ENCODE measurements at regions not wholly inside any gene's neighbourhood (a gene's known extent, or its start where the extent isn't known, plus 50 kb on each side); places are given as distances from the start of the nearest gene placed in this dataset.

- H3K36me3 ChIP-seq (replicated peaks in 1 of 2; ENCODE audit: control insufficient read depth in 1 of 2, insufficient read depth in 2 of 2, low read length in 2 of 2), result no peaks in the 10 kb centered on the region
- H3K27me3 ChIP-seq (ENCODE audit: control insufficient read depth in 1 of 2, insufficient read depth in 2 of 2, low read length in 2 of 2), result peaks cover 2 to 20% of the 10 kb centered on the region in 2 experiments; a peak in 4 of 5 replicates
- H3K9ac ChIP-seq (ENCODE audit: insufficient read depth, low read depth, low read length), result no peak overlapping the region
- no peak overlapping the region for H3K4me3 ChIP-seq (replicated peaks in 1 of 3; ENCODE audit: insufficient read depth in 1 of 3, low read depth in 2 of 3, low read length in 3 of 3)
- H4K20me1 ChIP-seq (ENCODE audit: insufficient read depth, low read length), result no peaks in the 10 kb centered on the region
- no peak for ATAC-seq
- intact Hi-C loops (cut with micrococcal nuclease; ENCODE audit: unreplicated experiment), result no loop called here
- H3K4me1 ChIP-seq (ENCODE audit: insufficient read depth, low read length), result no peaks in the 10 kb centered on the region
- H3K4me2 ChIP-seq (ENCODE audit: low read depth, low read length), result no peak overlapping the region
- no peak for FAIRE-seq
- CTCF ChIA-PET (ENCODE audit: low intra/inter-chr PET ratio, low total read pairs), result no interaction called here
- no peak for DNase-seq (ENCODE audit: low spot score)
- H2AFZ ChIP-seq (ENCODE audit: low read length), result no peak overlapping the region
- TF ChIP-seq ZBTB20 (CRISPR knock-in tag; IDR thresholded peaks at IDR 0.05; ENCODE audit: borderline replicate concordance, low read depth) (no peak), ZNF576 (CRISPR knock-in tag; IDR thresholded peaks at IDR 0.05) (no peak), ZNF598 (CRISPR knock-in tag; IDR thresholded peaks at IDR 0.05; ENCODE audit: borderline replicate concordance) (no peak), TFDP1 (CRISPR knock-in tag; IDR thresholded peaks at IDR 0.05; ENCODE audit: borderline replicate concordance) (no peak), ZNF747 (CRISPR knock-in tag; IDR thresholded peaks at IDR 0.05; ENCODE audit: borderline replicate concordance) (no peak), UBTF (CRISPR knock-in tag; IDR thresholded peaks at IDR 0.05) (no peak), ZSCAN25 (CRISPR knock-in tag; IDR thresholded peaks at IDR 0.05) (no peak), ZNF558 (CRISPR knock-in tag; IDR thresholded peaks at IDR 0.05; ENCODE audit: borderline replicate concordance) (no peak), ZNF766 (CRISPR knock-in tag; IDR thresholded peaks at IDR 0.05; ENCODE audit: borderline replicate concordance) (no peak)
- no peaks in the 10 kb centered on the region for H3K9me3 ChIP-seq (ENCODE audit: low read length)
- no TSS peak for BruUV-seq (replicated peaks)
- no peak overlapping the region for H3K27ac ChIP-seq (ENCODE audit: extremely low read length, insufficient read depth, low read length)
- in situ Hi-C loops (cut with HindIII; ENCODE audit: extremely low pct_ligation_motif_present, low pct_unique_long_range_greater_than_20kb), result no loop called here
- H3K79me2 ChIP-seq (ENCODE audit: insufficient read depth, low read length), result no peaks in the 10 kb centered on the region
- 28% methylated on average over 15 of the region's 19 CpGs for WGBS (ENCODE audit: low lambda C conversion rate)
- POLR2A ChIA-PET, result no interaction called here
Measured at GRCh38 chr11:112780351-112781087, 180.7 kb upstream of the NCAM1 start.

Data from HepG2 (cell line).